Type B pancreatic cell (in vitro differentiated cells): ENCODE measurements at regions not wholly inside any gene's neighbourhood (a gene's known extent, or its start where the extent isn't known, plus 50 kb on each side); places are given as distances from the start of the nearest gene placed in this dataset.

Source experiments
- DNase-seq: peaks from one replicate; pipeline ENCODE4 v3.0.0; 2021; ENCODE audit warnings: mixed read lengths; ENCODE audit not compliant: unreplicated experiment; ENCODE audit errors: extremely low spot score
- H3K27ac Mint-ChIP-seq: 2 replicates; pipeline ENCODE4 v1.8.0; 2021; ENCODE audit warnings: mild to moderate bottlenecking, mixed read lengths
- H3K27me3 Mint-ChIP-seq: 2 replicates; pipeline ENCODE4 v1.8.0; 2021; ENCODE audit warnings: mixed read lengths
- H3K36me3 Mint-ChIP-seq: 2 replicates; pipeline ENCODE4 v1.8.0; 2021; ENCODE audit warnings: mixed read lengths
- H3K4me1 Mint-ChIP-seq: one replicate; pipeline ENCODE4 v1.8.0; 2021; ENCODE audit warnings: mixed read lengths; ENCODE audit not compliant: unreplicated experiment
- H3K4me3 Mint-ChIP-seq: 2 replicates; pipeline ENCODE4 v1.8.0; 2021; ENCODE audit warnings: mild to moderate bottlenecking, mixed read lengths
- H3K9me3 Mint-ChIP-seq: 2 replicates; pipeline ENCODE4 v1.8.0; 2021; ENCODE audit warnings: mixed read lengths
- CTCF ChIP-seq: fragments of 200-600 bp; sonication (generic); conservative IDR thresholded peaks from 2 replicates; pipeline ENCODE4 v1.5.0; 2021; ENCODE audit warnings: antibody characterized with exemption, mild to moderate bottlenecking

GRCh38 chr9:84570482-84571154 lies 98.9 kb upstream of the NTRK2 start:
- Mint-ChIP-seq H3K27me3 (peaks cover 8% of the 10 kb centered on the region), H3K9me3 (peaks cover 5% of the 10 kb centered on the region), H3K36me3 (no peaks in the 10 kb centered on the region), H3K4me3 (no peak overlapping the region), H3K4me1 (no peaks in the 10 kb centered on the region), H3K27ac (no peak overlapping the region)
- DNase-seq = no peak
- no peak for TF ChIP-seq CTCF

- Mint-ChIP-seq H3K27me3 (peaks cover 8% of the 10 kb centered on the region), H3K27ac (no peak overlapping the region), H3K4me1 (no peaks in the 10 kb centered on the region), H3K36me3 (no peaks in the 10 kb centered on the region), H3K9me3 (peaks cover 11% of the 10 kb centered on the region), H3K4me3 (no peak overlapping the region)
- no peak for DNase-seq
- no peak for TF ChIP-seq CTCF
Observed at GRCh38 chr9:84573083-84573482, 96.4 kb upstream of the NTRK2 start.

GRCh38 chr9:84575705-84576104 lies 93.8 kb upstream of the NTRK2 start:
- H3K4me1 Mint-ChIP-seq = no peaks in the 10 kb centered on the region
- H3K27ac Mint-ChIP-seq = no peak overlapping the region
- no peak for DNase-seq
- H3K4me3 Mint-ChIP-seq = no peak overlapping the region
- TF ChIP-seq CTCF = no peak
- peaks cover 8% of the 10 kb centered on the region for H3K27me3 Mint-ChIP-seq
- no peaks in the 10 kb centered on the region for H3K36me3 Mint-ChIP-seq
- H3K9me3 Mint-ChIP-seq = peaks cover 11% of the 10 kb centered on the region

GRCh38 chr9:84583866-84584265 lies 85.7 kb upstream of the NTRK2 start:
- Mint-ChIP-seq H3K27me3 (peaks cover 6% of the 10 kb centered on the region), H3K4me1 (no peaks in the 10 kb centered on the region), H3K4me3 (no peak overlapping the region), H3K27ac (no peak overlapping the region), H3K36me3 (no peaks in the 10 kb centered on the region), H3K9me3 (no peaks in the 10 kb centered on the region)
- DNase-seq = no peak
- TF ChIP-seq CTCF = no peak

GRCh38 chr9:84586662-84587061 lies 82.9 kb upstream of the NTRK2 start:
- Mint-ChIP-seq H3K4me1 (no peaks in the 10 kb centered on the region), H3K9me3 (no peaks in the 10 kb centered on the region), H3K4me3 (no peak overlapping the region), H3K36me3 (no peaks in the 10 kb centered on the region), H3K27me3 (peaks cover 9% of the 10 kb centered on the region), H3K27ac (no peak overlapping the region)
- TF ChIP-seq CTCF = no peak
- DNase-seq = no peak

GRCh38 chr9:84587153-84587552 lies 82.4 kb upstream of the NTRK2 start:
- no peak overlapping the region for H3K27ac Mint-ChIP-seq
- H3K4me3 Mint-ChIP-seq = no peak overlapping the region
- TF ChIP-seq CTCF = no peak
- no peak for DNase-seq
- no peaks in the 10 kb centered on the region for H3K4me1 Mint-ChIP-seq
- H3K9me3 Mint-ChIP-seq = no peaks in the 10 kb centered on the region
- peaks cover 9% of the 10 kb centered on the region for H3K27me3 Mint-ChIP-seq
- no peaks in the 10 kb centered on the region for H3K36me3 Mint-ChIP-seq
